ENCODE measurements at regions not wholly inside any gene's neighbourhood (a gene's known extent, or its start where the extent isn't known, plus 50 kb on each side); places are given as distances from the start of the nearest gene placed in this dataset.

DNA sequence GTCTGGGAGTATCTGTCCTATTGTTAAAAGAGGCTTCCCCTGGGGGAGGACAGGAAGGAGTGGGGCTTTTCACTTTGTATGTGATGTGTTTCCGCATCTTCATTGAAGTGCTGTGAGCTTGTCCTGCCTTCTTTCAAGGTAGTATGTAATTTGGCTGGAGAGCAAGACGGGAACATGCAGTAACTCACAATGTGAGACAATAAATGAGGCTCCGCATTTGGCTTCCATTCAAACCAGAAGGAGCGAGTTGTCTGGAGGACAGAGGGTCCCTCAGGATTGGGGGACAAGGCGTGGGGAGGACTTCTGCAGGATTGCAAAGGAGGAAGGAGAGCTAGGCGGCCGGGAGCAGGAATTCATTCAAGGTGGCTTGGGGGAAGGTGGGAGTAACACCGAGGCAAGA is 203.5 kb downstream of the RBFOX3 start:
- H3K79me2 ChIP-seq (ENCODE audit: control insufficient read depth, insufficient read depth, low read length) = no peaks in the 10 kb centered on the region
- no peaks in the 10 kb centered on the region for H3K36me3 ChIP-seq (ENCODE audit: control insufficient read depth in 2 of 2, extremely low read depth in 1 of 2, insufficient read depth in 2 of 2, low read length in 2 of 2)
- H4K20me1 ChIP-seq (replicated peaks; ENCODE audit: control insufficient read depth, extremely low read depth, insufficient read depth, low read length) = no peaks in the 10 kb centered on the region
- no peak overlapping the region for H3K4me3 ChIP-seq (replicated peaks in 1 of 3; ENCODE audit: insufficient read depth in 1 of 3, low read depth in 1 of 3, low read length in 3 of 3)
- H3K9ac ChIP-seq (replicated peaks; ENCODE audit: extremely low read depth, insufficient read depth, low read length) = no peak overlapping the region
- DNase-seq (ENCODE audit: low read depth, low spot score) = no peak
- FAIRE-seq = no peak
- H3K9me1 ChIP-seq (replicated peaks; ENCODE audit: control insufficient read depth, extremely low read depth, insufficient read depth, low read length) = no peaks in the 10 kb centered on the region
- intact Hi-C loops (cut with micrococcal nuclease) = no loop called here
- dilution Hi-C loops (cut with MboI; ENCODE audit: extremely low pct_ligation_motif_present, low sequenced_read_pairs) = no loop called here
- H3K4me2 ChIP-seq (ENCODE audit: insufficient read depth, low read length) = no peak overlapping the region
- TF ChIP-seq CTCF (IDR thresholded peaks at IDR 0.05; ENCODE audit: extremely low read depth in 1 of 2, insufficient read depth in 1 of 2, low read depth in 1 of 2, low read length in 2 of 2) (no peak), EZH2 (IDR thresholded peaks at IDR 0.05; ENCODE audit: borderline replicate concordance, low read depth, low read length, severe bottlenecking) (no peak), GATA2 (IDR thresholded peaks at IDR 0.05; ENCODE audit: insufficient read depth, insufficient read length, low read depth, low read length) (no peak), FOS (IDR thresholded peaks at IDR 0.05; ENCODE audit: borderline replicate concordance, insufficient read depth, low read length) (no peak)
- TF ChIP-seq, protein P1, sequence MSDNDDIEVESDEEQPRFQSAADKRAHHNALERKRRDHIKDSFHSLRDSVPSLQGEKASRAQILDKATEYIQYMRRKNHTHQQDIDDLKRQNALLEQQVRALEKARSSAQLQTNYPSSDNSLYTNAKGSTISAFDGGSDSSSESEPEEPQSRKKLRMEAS (IDR thresholded peaks at IDR 0.05; ENCODE audit: insufficient read depth, insufficient read length) = no peak
- ChIA-PET CTCF (interaction anchor here (11.7 kb wide), 1 partner anchor 15 kb away, joined by 142 read pairs; no protein-coding TSS in a partner anchor), POLR2A (no interaction called here)
- no peaks in the 10 kb centered on the region for H3K9me3 ChIP-seq (replicated peaks; ENCODE audit: control insufficient read depth, insufficient read depth, low read length)
- H3K27me3 ChIP-seq (ENCODE audit: control insufficient read depth in 2 of 2, insufficient read depth in 2 of 2, low read length in 2 of 2) = peaks cover 0 to 5% of the 10 kb centered on the region in 2 experiments
- BruUV-seq (replicated peaks) = no TSS peak
- H2AFZ ChIP-seq (ENCODE audit: low read depth, low read length) = no peak overlapping the region
- no peak overlapping the region for H3K27ac ChIP-seq (ENCODE audit: insufficient read depth, low read depth, low read length)
- peaks cover 6% of the 10 kb centered on the region for H3K4me1 ChIP-seq (ENCODE audit: control insufficient read depth, extremely low read depth, insufficient read depth, low read length)

- peaks cover 0 to 5% of the 10 kb centered on the region in 2 experiments for H3K27me3 ChIP-seq (ENCODE audit: control insufficient read depth in 2 of 2, insufficient read depth in 2 of 2, low read length in 2 of 2)
- H3K4me1 ChIP-seq (ENCODE audit: control insufficient read depth, extremely low read depth, insufficient read depth, low read length) = peaks cover 6% of the 10 kb centered on the region
- ChIA-PET CTCF (interaction anchor here (11.7 kb wide), 1 partner anchor 14 kb away, joined by 142 read pairs; no protein-coding TSS in a partner anchor), POLR2A (no interaction called here)
- intact Hi-C loops (cut with micrococcal nuclease) (no loop called here), dilution Hi-C loops (cut with MboI; ENCODE audit: extremely low pct_ligation_motif_present, low sequenced_read_pairs) (no loop called here)
- no peak overlapping the region for H2AFZ ChIP-seq (ENCODE audit: low read depth, low read length)
- peak; percentile 47 for DNase-seq (ENCODE audit: low read depth, low spot score)
- peak; percentile 80 for FAIRE-seq
- no peaks in the 10 kb centered on the region for H3K79me2 ChIP-seq (ENCODE audit: control insufficient read depth, insufficient read depth, low read length)
- H4K20me1 ChIP-seq (replicated peaks; ENCODE audit: control insufficient read depth, extremely low read depth, insufficient read depth, low read length) = no peaks in the 10 kb centered on the region
- H3K4me3 ChIP-seq (replicated peaks in 1 of 3; ENCODE audit: insufficient read depth in 1 of 3, low read depth in 1 of 3, low read length in 3 of 3) = no peak overlapping the region
- no peak overlapping the region for H3K9ac ChIP-seq (replicated peaks; ENCODE audit: extremely low read depth, insufficient read depth, low read length)
- H3K27ac ChIP-seq (ENCODE audit: insufficient read depth, low read depth, low read length) = no peak overlapping the region
- no peaks in the 10 kb centered on the region for H3K9me3 ChIP-seq (replicated peaks; ENCODE audit: control insufficient read depth, insufficient read depth, low read length)
- no peaks in the 10 kb centered on the region for H3K36me3 ChIP-seq (ENCODE audit: control insufficient read depth in 2 of 2, extremely low read depth in 1 of 2, insufficient read depth in 2 of 2, low read length in 2 of 2)
- no peaks in the 10 kb centered on the region for H3K9me1 ChIP-seq (replicated peaks; ENCODE audit: control insufficient read depth, extremely low read depth, insufficient read depth, low read length)
- TF ChIP-seq CTCF (IDR thresholded peaks at IDR 0.05; ENCODE audit: extremely low read depth in 1 of 2, insufficient read depth in 1 of 2, low read depth in 1 of 2, low read length in 2 of 2) (no peak), FOS (IDR thresholded peaks at IDR 0.05; ENCODE audit: borderline replicate concordance, insufficient read depth, low read length) (peak; percentile 46), MYC (IDR thresholded peaks at IDR 0.05; ENCODE audit: low read depth, low read length) (no peak)
- TF ChIP-seq, protein P1 (IDR thresholded peaks at IDR 0.05; ENCODE audit: insufficient read depth, insufficient read length) = peak; percentile 14
- no peak overlapping the region for H3K4me2 ChIP-seq (ENCODE audit: insufficient read depth, low read length)
- BruUV-seq (replicated peaks) = no TSS peak
Measured at GRCh38 chr17:79406316-79406715, 204.5 kb downstream of the RBFOX3 start.
